Mesenchymal stem cell (in vitro differentiated cells and primary cell): ENCODE measurements at regions not wholly inside any gene's neighbourhood (a gene's known extent, or its start where the extent isn't known, plus 50 kb on each side); places are given as distances from the start of the nearest gene placed in this dataset.

ENCODE experiments used
- DNase-seq: peaks from one replicate; pipeline ENCODE4 v3.0.0-alpha.2; 2013
- H2AFZ ChIP-seq: one replicate; pipeline ENCODE4 v1.6.1; 2013; ENCODE audit warnings: low read depth, mild to moderate bottlenecking, control low read depth, inconsistent platforms, low read length, moderate library complexity
- H2AK5ac ChIP-seq: 2 replicates; pipeline ENCODE4 v1.6.1; 2013; ENCODE audit warnings: low read length, moderate library complexity, mild to moderate bottlenecking, inconsistent platforms; ENCODE audit not compliant: severe bottlenecking
- H2BK120ac ChIP-seq: one replicate; pipeline ENCODE4 v1.6.1; 2013; ENCODE audit warnings: low read depth, mild to moderate bottlenecking, inconsistent platforms, low read length, moderate library complexity
- H2BK12ac ChIP-seq, 2 experiments: one replicate each; pipeline ENCODE4 v1.6.1; 2013; ENCODE audit warnings: inconsistent platforms in 2 of 2, low read length in 2 of 2, mild to moderate bottlenecking in 2 of 2, moderate library complexity in 2 of 2, control low read depth in 1 of 2
- H2BK15ac ChIP-seq: one replicate; pipeline ENCODE4 v1.6.1; 2013; ENCODE audit warnings: mild to moderate bottlenecking, low read depth, inconsistent platforms; ENCODE audit not compliant: poor library complexity, severe bottlenecking
- H2BK5ac ChIP-seq: 2 replicates; pipeline ENCODE4 v1.6.1; 2013; ENCODE audit warnings: low read depth, mild to moderate bottlenecking, low read length, control low read depth, inconsistent platforms; ENCODE audit not compliant: poor library complexity, severe bottlenecking
- H3K14ac ChIP-seq, 2 experiments: one replicate each; pipeline ENCODE4 v1.6.1; 2013; ENCODE audit warnings: inconsistent platforms in 2 of 2, low read length in 2 of 2, control low read depth in 1 of 2, mild to moderate bottlenecking in 1 of 2, moderate library complexity in 1 of 2
- H3K18ac ChIP-seq, 2 experiments: one replicate each; pipeline ENCODE4 v1.6.1; 2013; ENCODE audit warnings: inconsistent platforms in 2 of 2, low read length in 2 of 2, control low read depth in 1 of 2, low read depth in 1 of 2, mild to moderate bottlenecking in 1 of 2
- H3K23ac ChIP-seq, 2 experiments: one replicate each; pipeline ENCODE4 v1.6.1; 2013; ENCODE audit warnings: inconsistent platforms in 2 of 2, low read length in 2 of 2, mild to moderate bottlenecking in 2 of 2, moderate library complexity in 2 of 2, control low read depth in 1 of 2
- H3K27ac ChIP-seq: 2 replicates; pipeline ENCODE4 v1.5.1; 2013; ENCODE audit warnings: mild to moderate bottlenecking, moderate library complexity, low read length, control low read depth, inconsistent platforms; ENCODE audit not compliant: poor library complexity, severe bottlenecking
- H3K27me3 ChIP-seq, 2 experiments: 2 replicates each; pipeline versions ENCODE4 v1.6.1 to v1.7.0; 2013; ENCODE audit warnings: low read length in 2 of 2, mild to moderate bottlenecking in 2 of 2, moderate library complexity in 2 of 2, control low read depth in 1 of 2, inconsistent platforms in 1 of 2; ENCODE audit not compliant: control insufficient read depth in 1 of 2, insufficient read depth in 1 of 2
- H3K36me3 ChIP-seq, 2 experiments: 2 replicates each; pipeline versions ENCODE4 v1.6.1 to v1.7.0; 2013; ENCODE audit warnings: low read length in 2 of 2, control low read depth in 1 of 2, inconsistent platforms in 1 of 2, low read depth in 1 of 2, mild to moderate bottlenecking in 1 of 2; ENCODE audit not compliant: insufficient read depth in 2 of 2, control insufficient read depth in 1 of 2
- H3K4ac ChIP-seq, 2 experiments: one replicate each; pipeline ENCODE4 v1.6.1; 2013; ENCODE audit warnings: inconsistent platforms in 2 of 2, low read length in 2 of 2, mild to moderate bottlenecking in 2 of 2, moderate library complexity in 2 of 2, control low read depth in 1 of 2, low read depth in 1 of 2
- H3K4me1 ChIP-seq: 2 replicates; pipeline ENCODE4 v1.6.1; 2013; ENCODE audit warnings: low read depth, low read length, control low read depth; ENCODE audit not compliant: control insufficient read depth, insufficient read depth
- H3K4me2 ChIP-seq: 2 replicates; pipeline ENCODE4 v1.6.1; 2013; ENCODE audit warnings: low read length, mild to moderate bottlenecking, inconsistent platforms; ENCODE audit not compliant: poor library complexity, severe bottlenecking
- H3K4me3 ChIP-seq, 2 experiments: 2 replicates each; pipeline versions ENCODE4 v1.5.1 to v1.7.0; 2013; ENCODE audit warnings: low read length in 2 of 2, mild to moderate bottlenecking in 2 of 2, control low read depth in 1 of 2, low read depth in 1 of 2; ENCODE audit not compliant: insufficient read depth in 1 of 2
- H3K79me1 ChIP-seq: replicated peaks from 2 replicates; pipeline ENCODE4 v1.6.1; 2013; ENCODE audit warnings: mild to moderate bottlenecking, control low read depth, low read length, inconsistent platforms; ENCODE audit not compliant: poor library complexity, severe bottlenecking
- H3K9ac ChIP-seq: 2 replicates; pipeline ENCODE4 v1.7.0; 2013; ENCODE audit warnings: mild to moderate bottlenecking, low read length, moderate library complexity
- H3K9me3 ChIP-seq: 2 replicates; pipeline ENCODE4 v1.7.0; 2013; ENCODE audit warnings: mild to moderate bottlenecking, low read length; ENCODE audit not compliant: control insufficient read depth
- H4K8ac ChIP-seq: one replicate; pipeline ENCODE4 v1.6.1; 2013; ENCODE audit warnings: inconsistent platforms, mild to moderate bottlenecking, low read length, moderate library complexity
- H4K91ac ChIP-seq: one replicate; pipeline ENCODE4 v1.6.1; 2013; ENCODE audit warnings: mild to moderate bottlenecking, low read length, inconsistent platforms
- WGBS: methylation state at CpG from one replicate; pipeline ENCODE4 v1.1.7; 2013; ENCODE audit warnings: mixed read lengths; 5-methylcytosine and 5-hydroxymethylcytosine counted together

- H4K8ac ChIP-seq = no peak overlapping the region
- no peak overlapping the region for H3K9ac ChIP-seq
- no peak overlapping the region for H3K27ac ChIP-seq
- no peak overlapping the region for H4K91ac ChIP-seq
- H3K4me2 ChIP-seq = no peak overlapping the region
- WGBS = 93% methylated on average over 4 of the region's 4 CpGs
- H2AFZ ChIP-seq = no peak overlapping the region
- H3K79me1 ChIP-seq = no peaks in the 10 kb centered on the region
- no peak for DNase-seq
- peaks cover 3% of the 10 kb centered on the region for H3K4me1 ChIP-seq
- no peak overlapping the region for H3K4ac ChIP-seq
- no peak overlapping the region for H3K18ac ChIP-seq
- no peak overlapping the region for H2BK12ac ChIP-seq
- H3K36me3 ChIP-seq = no peaks in the 10 kb centered on the region
- no peak overlapping the region for H2AK5ac ChIP-seq
- H3K23ac ChIP-seq = no peak overlapping the region
- no peak overlapping the region for H3K4me3 ChIP-seq
- H3K14ac ChIP-seq = no peak overlapping the region
- H3K9me3 ChIP-seq = no peaks in the 10 kb centered on the region
- peaks cover 0 to 30% of the 10 kb centered on the region in 2 experiments for H3K27me3 ChIP-seq
- H2BK120ac ChIP-seq = no peak overlapping the region
- no peak overlapping the region for H2BK15ac ChIP-seq
- no peak overlapping the region for H2BK5ac ChIP-seq
Measured at GRCh38 chr6:44535967-44536366, 148.5 kb downstream of the CDC5L start.

- Histone ChIP-seq H2AK5ac (no peak overlapping the region), H3K27ac (no peak overlapping the region), H3K4ac (no peak overlapping the region), H2BK12ac (no peak overlapping the region), H2BK15ac (no peak overlapping the region), H2BK5ac (no peak overlapping the region), H3K14ac (no peak overlapping the region), H4K8ac (no peak overlapping the region), H3K9ac (no peak overlapping the region), H4K91ac (no peak overlapping the region), H3K9me3 (no peaks in the 10 kb centered on the region), H3K4me3 (no peak overlapping the region), H3K79me1 (no peaks in the 10 kb centered on the region), H3K4me2 (no peak overlapping the region), H3K23ac (no peak overlapping the region), H3K27me3 (peaks cover 0 to 16% of the 10 kb centered on the region in 2 experiments), H3K36me3 (no peaks in the 10 kb centered on the region), H3K4me1 (peaks cover 6% of the 10 kb centered on the region), H2AFZ (no peak overlapping the region), H2BK120ac (no peak overlapping the region), H3K18ac (no peak overlapping the region)
- no peak for DNase-seq
- WGBS = 72% methylated on average over 10 of the region's 10 CpGs
Measured at GRCh38 chr6:44537306-44538049, 150.0 kb downstream of the CDC5L start.

GRCh38 chr6:44538131-44538806, 150.8 kb downstream of the CDC5L start:
- H2AK5ac ChIP-seq = no peak overlapping the region
- H2BK120ac ChIP-seq = no peak overlapping the region
- no peaks in the 10 kb centered on the region for H3K79me1 ChIP-seq
- no peak overlapping the region for H3K27ac ChIP-seq
- peaks cover 0 to 8% of the 10 kb centered on the region in 2 experiments for H3K27me3 ChIP-seq
- no peak overlapping the region for H4K8ac ChIP-seq
- H3K4me1 ChIP-seq = peaks cover 9% of the 10 kb centered on the region
- H2BK15ac ChIP-seq = no peak overlapping the region
- H2AFZ ChIP-seq = no peak overlapping the region
- no peak overlapping the region for H3K18ac ChIP-seq
- H2BK5ac ChIP-seq = no peak overlapping the region
- no peak overlapping the region for H3K4me2 ChIP-seq
- no peak overlapping the region for H4K91ac ChIP-seq
- no peaks in the 10 kb centered on the region for H3K9me3 ChIP-seq
- DNase-seq = no peak
- H3K4me3 ChIP-seq = no peak overlapping the region
- no peak overlapping the region for H3K23ac ChIP-seq
- H3K14ac ChIP-seq = no peak overlapping the region
- H3K9ac ChIP-seq = no peak overlapping the region
- 76% methylated on average over 7 of the region's 7 CpGs for WGBS
- H3K4ac ChIP-seq = no peak overlapping the region
- no peaks in the 10 kb centered on the region for H3K36me3 ChIP-seq
- no peak overlapping the region for H2BK12ac ChIP-seq

- Histone ChIP-seq H3K18ac (no peak overlapping the region), H3K14ac (no peak overlapping the region), H3K79me1 (no peaks in the 10 kb centered on the region), H4K8ac (no peak overlapping the region), H2BK15ac (no peak overlapping the region), H2BK5ac (no peak overlapping the region), H3K9me3 (no peaks in the 10 kb centered on the region), H2BK12ac (no peak overlapping the region), H3K36me3 (no peaks in the 10 kb centered on the region), H4K91ac (no peak overlapping the region), H3K27me3 (peaks cover 0 to 2% of the 10 kb centered on the region in 2 experiments), H3K4me1 (peaks cover 9% of the 10 kb centered on the region), H3K23ac (no peak overlapping the region), H2BK120ac (no peak overlapping the region), H3K4me3 (no peak overlapping the region), H3K4ac (no peak overlapping the region), H3K27ac (no peak overlapping the region), H2AFZ (peak overlapping the region; percentile 36), H2AK5ac (no peak overlapping the region), H3K9ac (no peak overlapping the region), H3K4me2 (no peak overlapping the region)
- DNase-seq = no peak
- WGBS = 85% methylated on average over 1 of the region's 2 CpGs
Measured at GRCh38 chr6:44538807-44539201, 151.3 kb downstream of the CDC5L start.
